Ishikawa (cell line): ENCODE measurements at regions not wholly inside any gene's neighbourhood (a gene's known extent, or its start where the extent isn't known, plus 50 kb on each side); places are given as distances from the start of the nearest gene placed in this dataset.

ENCODE experiments used
- CEBPB ChIP-seq: IDR thresholded peaks from 2 replicates; pipeline ENCODE4 v1.6.1; 2012
- CREB1 ChIP-seq: IDR thresholded peaks from 2 replicates; pipeline ENCODE4 v1.6.1; 2012; ENCODE audit warnings: low read depth
- EGR1 ChIP-seq: IDR thresholded peaks from 2 replicates; pipeline ENCODE4 v1.6.1; 2012
- EP300 ChIP-seq: IDR thresholded peaks from 2 replicates; pipeline ENCODE4 v1.6.1; 2012; ENCODE audit warnings: borderline replicate concordance
- MAX ChIP-seq: IDR thresholded peaks from 2 replicates; pipeline ENCODE4 v1.6.1; 2012
- RAD21 ChIP-seq: IDR thresholded peaks from 2 replicates; pipeline ENCODE4 v1.6.1; 2012; ENCODE audit warnings: low read depth
- TCF12 ChIP-seq: IDR thresholded peaks from 2 replicates; pipeline ENCODE4 v1.6.1; 2012; ENCODE audit warnings: low read depth
- USF1 ChIP-seq: IDR thresholded peaks from 2 replicates; pipeline ENCODE4 v1.6.1; 2012
- TF ChIP-seq, protein P1 (sequence below): IDR thresholded peaks from 2 replicates; pipeline ENCODE4 v1.6.1; 2012; ENCODE audit warnings: low read depth, mild to moderate bottlenecking

- TF ChIP-seq RAD21 (no peak), EP300 (no peak), MAX (no peak), TCF12 (no peak), CREB1 (no peak), CEBPB (no peak), USF1 (no peak), EGR1 (no peak)
- TF ChIP-seq, protein P1, sequence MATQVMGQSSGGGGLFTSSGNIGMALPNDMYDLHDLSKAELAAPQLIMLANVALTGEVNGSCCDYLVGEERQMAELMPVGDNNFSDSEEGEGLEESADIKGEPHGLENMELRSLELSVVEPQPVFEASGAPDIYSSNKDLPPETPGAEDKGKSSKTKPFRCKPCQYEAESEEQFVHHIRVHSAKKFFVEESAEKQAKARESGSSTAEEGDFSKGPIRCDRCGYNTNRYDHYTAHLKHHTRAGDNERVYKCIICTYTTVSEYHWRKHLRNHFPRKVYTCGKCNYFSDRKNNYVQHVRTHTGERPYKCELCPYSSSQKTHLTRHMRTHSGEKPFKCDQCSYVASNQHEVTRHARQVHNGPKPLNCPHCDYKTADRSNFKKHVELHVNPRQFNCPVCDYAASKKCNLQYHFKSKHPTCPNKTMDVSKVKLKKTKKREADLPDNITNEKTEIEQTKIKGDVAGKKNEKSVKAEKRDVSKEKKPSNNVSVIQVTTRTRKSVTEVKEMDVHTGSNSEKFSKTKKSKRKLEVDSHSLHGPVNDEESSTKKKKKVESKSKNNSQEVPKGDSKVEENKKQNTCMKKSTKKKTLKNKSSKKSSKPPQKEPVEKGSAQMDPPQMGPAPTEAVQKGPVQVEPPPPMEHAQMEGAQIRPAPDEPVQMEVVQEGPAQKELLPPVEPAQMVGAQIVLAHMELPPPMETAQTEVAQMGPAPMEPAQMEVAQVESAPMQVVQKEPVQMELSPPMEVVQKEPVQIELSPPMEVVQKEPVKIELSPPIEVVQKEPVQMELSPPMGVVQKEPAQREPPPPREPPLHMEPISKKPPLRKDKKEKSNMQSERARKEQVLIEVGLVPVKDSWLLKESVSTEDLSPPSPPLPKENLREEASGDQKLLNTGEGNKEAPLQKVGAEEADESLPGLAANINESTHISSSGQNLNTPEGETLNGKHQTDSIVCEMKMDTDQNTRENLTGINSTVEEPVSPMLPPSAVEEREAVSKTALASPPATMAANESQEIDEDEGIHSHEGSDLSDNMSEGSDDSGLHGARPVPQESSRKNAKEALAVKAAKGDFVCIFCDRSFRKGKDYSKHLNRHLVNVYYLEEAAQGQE: no peak
Measured at GRCh38 chr3:13132281-13132680, 59.1 kb upstream of the IQSEC1 start.
